CD4-positive, alpha-beta T cell treated with Interferon gamma for 1 hour (primary cell): ENCODE measurements at regions not wholly inside any gene's neighbourhood (a gene's known extent, or its start where the extent isn't known, plus 50 kb on each side); places are given as distances from the start of the nearest gene placed in this dataset.

Experiments
- DNase-seq: peaks from one replicate; pipeline ENCODE4 v3.0.0-alpha.2; 2020

- no peak for DNase-seq
Measured at GRCh38 chr2:105617631-105618350, 126.9 kb upstream of the NCK2 start.

- DNase-seq: no peak
Measured at GRCh38 chr2:105615305-105615704, 129.4 kb upstream of the NCK2 start.

GRCh38 chr2:105611811-105612424 is 132.8 kb upstream of the NCK2 start:
- DNase-seq: no peak

GRCh38 chr2:105611333-105611637 is 133.4 kb upstream of the NCK2 start:
- no peak for DNase-seq

- DNase-seq: no peak
Measured at GRCh38 chr2:105610576-105611332, 134.0 kb upstream of the NCK2 start.

GRCh38 chr2:105609746-105610402 is 134.8 kb upstream of the NCK2 start:
- DNase-seq: no peak

- DNase-seq: no peak
Measured at GRCh38 chr2:105607920-105608504, 136.7 kb upstream of the NCK2 start.

- DNase-seq: no peak
Measured at GRCh38 chr2:105606081-105606480, 138.6 kb upstream of the NCK2 start.

- DNase-seq: no peak
Measured at GRCh38 chr2:105604938-105605337, 139.8 kb upstream of the NCK2 start.

- DNase-seq: no peak
Measured at GRCh38 chr2:105600949-105601794, 143.5 kb upstream of the NCK2 start.

GRCh38 chr2:105600602-105600948 is 144.1 kb upstream of the NCK2 start:
- DNase-seq: no peak

GRCh38 chr2:105600037-105600442 is 144.7 kb upstream of the NCK2 start:
- no peak for DNase-seq

- DNase-seq: no peak
Measured at GRCh38 chr2:105598829-105599698, 145.6 kb upstream of the NCK2 start.

GRCh38 chr2:105597806-105598803 is 146.6 kb upstream of the NCK2 start:
- DNase-seq: no peak

- DNase-seq: no peak
Measured at GRCh38 chr2:105597011-105597805, 147.5 kb upstream of the NCK2 start.

GRCh38 chr2:105596411-105596921 is 148.2 kb upstream of the NCK2 start:
- DNase-seq: no peak

GRCh38 chr2:105595536-105595935 is 149.2 kb upstream of the NCK2 start:
- no peak for DNase-seq

- DNase-seq: no peak
Measured at GRCh38 chr2:105593221-105593967, 151.3 kb upstream of the NCK2 start.
